ENCODE measurements at regions not wholly inside any gene's neighbourhood (a gene's known extent, or its start where the extent isn't known, plus 50 kb on each side); places are given as distances from the start of the nearest gene placed in this dataset.

DNA sequence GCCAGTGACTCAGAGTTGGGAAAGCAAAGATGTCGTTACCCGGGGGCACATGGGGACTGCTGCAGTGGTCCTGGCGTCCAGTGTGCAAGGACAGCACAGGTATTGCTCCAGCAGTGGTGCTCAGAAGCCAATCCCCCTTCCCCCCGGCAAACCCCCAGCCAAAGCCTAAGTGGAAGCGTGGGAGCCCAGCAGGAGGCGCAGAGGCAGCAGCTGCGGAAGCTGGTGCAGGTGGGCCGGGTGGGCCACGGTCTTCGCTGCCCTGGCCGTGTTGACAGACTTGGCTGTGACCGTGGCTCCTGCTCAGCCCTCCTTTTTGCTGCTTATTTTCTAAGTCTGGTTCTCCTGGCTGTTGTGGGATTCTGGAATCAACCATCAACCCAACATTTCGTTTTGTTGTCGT, 369.8 kb upstream of the ST6GAL2 start:
- Mint-ChIP-seq H3K27ac (no peak overlapping the region), H3K36me3 (ENCODE audit: low read depth) (no peaks in the 10 kb centered on the region), H3K9me3 (peaks cover 6% of the 10 kb centered on the region), H3K4me3 (no peak overlapping the region), H3K4me1 (ENCODE audit: low read depth) (no peaks in the 10 kb centered on the region), H3K27me3 (no peaks in the 10 kb centered on the region)
- CTCF ChIA-PET, result no interaction called here
- H3K9me3 ChIP-seq (ENCODE audit: control insufficient read depth in 1 of 2, insufficient read depth in 1 of 2, low read length in 2 of 2), result peaks cover 0 to 10% of the 10 kb centered on the region in 2 experiments
- no peaks in the 10 kb centered on the region for H3K4me1 ChIP-seq (ENCODE audit: insufficient read depth, low read length)
- H3K4me3 ChIP-seq (ENCODE audit: low read length), result no peak overlapping the region
- ATAC-seq (ENCODE audit: poor library complexity) (no peak), DNase-seq (no peak)
- TF ChIP-seq, protein P1, sequence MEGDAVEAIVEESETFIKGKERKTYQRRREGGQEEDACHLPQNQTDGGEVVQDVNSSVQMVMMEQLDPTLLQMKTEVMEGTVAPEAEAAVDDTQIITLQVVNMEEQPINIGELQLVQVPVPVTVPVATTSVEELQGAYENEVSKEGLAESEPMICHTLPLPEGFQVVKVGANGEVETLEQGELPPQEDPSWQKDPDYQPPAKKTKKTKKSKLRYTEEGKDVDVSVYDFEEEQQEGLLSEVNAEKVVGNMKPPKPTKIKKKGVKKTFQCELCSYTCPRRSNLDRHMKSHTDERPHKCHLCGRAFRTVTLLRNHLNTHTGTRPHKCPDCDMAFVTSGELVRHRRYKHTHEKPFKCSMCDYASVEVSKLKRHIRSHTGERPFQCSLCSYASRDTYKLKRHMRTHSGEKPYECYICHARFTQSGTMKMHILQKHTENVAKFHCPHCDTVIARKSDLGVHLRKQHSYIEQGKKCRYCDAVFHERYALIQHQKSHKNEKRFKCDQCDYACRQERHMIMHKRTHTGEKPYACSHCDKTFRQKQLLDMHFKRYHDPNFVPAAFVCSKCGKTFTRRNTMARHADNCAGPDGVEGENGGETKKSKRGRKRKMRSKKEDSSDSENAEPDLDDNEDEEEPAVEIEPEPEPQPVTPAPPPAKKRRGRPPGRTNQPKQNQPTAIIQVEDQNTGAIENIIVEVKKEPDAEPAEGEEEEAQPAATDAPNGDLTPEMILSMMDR (IDR thresholded peaks at IDR 0.05), result no peak
- no peak overlapping the region for H3K27ac ChIP-seq (ENCODE audit: low read depth in 1 of 2, low read length in 2 of 2)
- H3K36me3 ChIP-seq (ENCODE audit: insufficient read depth, low read length), result no peaks in the 10 kb centered on the region
- no peaks in the 10 kb centered on the region for H3K27me3 ChIP-seq (ENCODE audit: control insufficient read depth in 1 of 2, insufficient read depth in 2 of 2, low read length in 2 of 2)
- POLR2A ChIA-PET, result no interaction called here
- intact Hi-C loops (cut with DNase I, micrococcal nuclease), result no loop called here

DNA sequence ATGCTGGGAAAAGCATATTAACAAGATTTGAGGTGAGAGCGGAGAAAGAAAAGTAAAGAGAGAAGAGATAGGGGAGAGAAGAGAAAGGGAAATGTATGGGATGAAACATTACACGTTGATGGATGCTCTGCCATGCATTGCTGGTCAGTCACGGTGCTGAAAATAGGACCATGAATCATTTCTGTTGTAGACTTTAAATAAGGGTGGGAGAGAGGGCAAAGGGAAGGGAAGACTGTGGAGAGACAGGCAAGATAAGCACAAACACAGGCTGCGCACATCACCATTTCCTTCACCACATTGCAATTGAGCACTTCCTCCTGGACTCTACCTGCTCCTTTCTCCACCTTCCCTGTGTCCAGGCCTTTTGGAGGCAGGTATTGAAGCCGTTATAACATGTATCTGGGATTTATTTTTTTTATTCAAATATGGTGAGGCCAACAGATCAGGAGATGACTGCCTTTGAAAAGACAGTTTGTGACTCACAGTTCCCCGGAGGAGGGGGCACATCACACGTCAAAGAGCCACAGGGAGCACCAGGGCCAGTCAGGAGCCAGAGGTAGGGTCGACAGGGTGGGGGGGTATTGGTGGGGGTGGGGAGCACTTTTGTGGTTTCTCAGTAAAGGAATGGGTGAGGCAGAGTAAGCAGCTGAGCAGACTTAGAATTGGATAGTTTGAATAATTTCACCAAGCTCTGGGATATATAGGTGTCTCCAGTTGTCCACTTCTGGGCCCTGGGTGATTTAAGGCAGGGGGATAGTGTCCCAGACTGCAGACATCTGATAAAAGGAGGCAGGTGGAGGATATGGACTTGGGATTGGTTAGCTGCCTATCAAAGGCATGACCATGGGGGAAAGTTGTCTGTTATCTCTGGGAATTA, 372.8 kb upstream of the ST6GAL2 start:
- Mint-ChIP-seq H3K27me3 (no peaks in the 10 kb centered on the region), H3K4me1 (ENCODE audit: low read depth) (no peaks in the 10 kb centered on the region), H3K27ac (no peak overlapping the region), H3K4me3 (no peak overlapping the region), H3K9me3 (peaks cover 6% of the 10 kb centered on the region), H3K36me3 (ENCODE audit: low read depth) (no peaks in the 10 kb centered on the region)
- Histone ChIP-seq H3K36me3 (ENCODE audit: insufficient read depth, low read length) (no peaks in the 10 kb centered on the region), H3K9me3 (ENCODE audit: control insufficient read depth in 1 of 2, insufficient read depth in 1 of 2, low read length in 2 of 2) (peaks cover 0 to 10% of the 10 kb centered on the region in 2 experiments), H3K27me3 (ENCODE audit: control insufficient read depth in 1 of 2, insufficient read depth in 2 of 2, low read length in 2 of 2) (no peaks in the 10 kb centered on the region), H3K4me1 (ENCODE audit: insufficient read depth, low read length) (no peaks in the 10 kb centered on the region), H3K4me3 (ENCODE audit: low read length) (no peak overlapping the region), H3K27ac (ENCODE audit: low read depth in 1 of 2, low read length in 2 of 2) (no peak overlapping the region)
- TF ChIP-seq, protein P1 (IDR thresholded peaks at IDR 0.05), result no peak
- intact Hi-C loops (cut with DNase I, micrococcal nuclease), result no loop called here
- ATAC-seq (ENCODE audit: poor library complexity) (no peak), DNase-seq (no peak)
- POLR2A ChIA-PET, result no interaction called here
- CTCF ChIA-PET, result no interaction called here

DNA sequence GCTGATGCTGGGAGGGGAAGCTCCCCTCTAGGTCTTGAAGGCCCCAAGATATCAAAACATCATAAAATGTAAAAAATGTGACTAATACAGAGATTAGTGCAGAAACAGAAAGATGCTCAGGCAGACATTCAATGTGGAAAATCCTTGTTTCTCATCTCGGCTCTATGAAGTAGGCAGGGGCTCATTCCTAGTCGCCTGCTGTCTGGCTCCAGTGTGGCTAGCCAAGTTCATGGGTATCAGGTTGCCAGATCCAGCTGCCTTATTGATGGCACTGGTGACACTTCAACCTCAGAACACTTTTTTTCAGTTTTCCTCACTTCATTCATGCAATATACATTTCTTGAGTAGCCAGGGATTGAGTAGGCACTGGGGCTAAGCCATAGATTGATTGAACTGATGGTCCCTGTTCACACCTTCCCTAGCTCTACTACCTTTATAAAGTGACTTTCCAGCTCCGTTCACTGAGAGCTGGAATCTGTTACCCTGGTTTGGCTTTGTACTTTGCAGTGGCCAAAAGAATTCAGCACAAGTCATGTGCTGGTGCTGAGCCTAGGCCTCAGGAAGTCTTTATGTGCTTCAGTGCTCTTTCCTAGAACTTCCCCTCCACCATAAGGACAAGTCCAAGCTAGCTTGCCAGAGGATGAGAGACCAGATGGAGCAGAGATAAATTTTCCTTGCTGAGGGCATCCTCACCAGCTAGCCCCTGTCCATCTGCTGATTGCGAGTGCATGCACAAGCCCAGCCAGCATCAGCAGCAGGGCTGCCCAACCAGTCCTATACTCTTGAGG, 373.6 kb upstream of the ST6GAL2 start:
- H3K27me3 ChIP-seq (ENCODE audit: control insufficient read depth in 1 of 2, insufficient read depth in 2 of 2, low read length in 2 of 2), result no peaks in the 10 kb centered on the region
- Mint-ChIP-seq H3K4me3 (no peak overlapping the region), H3K27ac (no peak overlapping the region), H3K4me1 (ENCODE audit: low read depth) (no peaks in the 10 kb centered on the region), H3K36me3 (ENCODE audit: low read depth) (no peaks in the 10 kb centered on the region), H3K27me3 (no peaks in the 10 kb centered on the region), H3K9me3 (peaks cover 6% of the 10 kb centered on the region)
- ChIA-PET POLR2A (no interaction called here), CTCF (no interaction called here)
- H3K9me3 ChIP-seq (ENCODE audit: control insufficient read depth in 1 of 2, insufficient read depth in 1 of 2, low read length in 2 of 2), result peaks cover 0 to 10% of the 10 kb centered on the region in 2 experiments
- no peak overlapping the region for H3K4me3 ChIP-seq (ENCODE audit: low read length)
- H3K4me1 ChIP-seq (ENCODE audit: insufficient read depth, low read length), result no peaks in the 10 kb centered on the region
- ATAC-seq (ENCODE audit: poor library complexity) (no peak), DNase-seq (no peak)
- TF ChIP-seq, protein P1 (IDR thresholded peaks at IDR 0.05), result no peak
- intact Hi-C loops (cut with DNase I, micrococcal nuclease), result no loop called here
- H3K27ac ChIP-seq (ENCODE audit: low read depth in 1 of 2, low read length in 2 of 2), result no peak overlapping the region
- H3K36me3 ChIP-seq (ENCODE audit: insufficient read depth, low read length), result no peaks in the 10 kb centered on the region
